Ovary (tissue), 3 donors: ENCODE measurements at regions not wholly inside any gene's neighbourhood (a gene's known extent, or its start where the extent isn't known, plus 50 kb on each side); places are given as distances from the start of the nearest gene placed in this dataset.

Source experiments
- CTCF ChIP-seq, 3 donors: fragments of 450-650 bp in 2 of 3; fragments of 200-600 bp in 1 of 3; IDR thresholded peaks; one replicate each; pipeline versions ENCODE4 v1.5.1 to v1.8.0; 2016 to 2022; ENCODE audit warnings: antibody characterized with exemption in 3 of 3, mild to moderate bottlenecking in 1 of 3
- POLR2A ChIP-seq: fragments of 450-650 bp; IDR thresholded peaks from one replicate; pipeline ENCODE4 v1.6.1; 2017; ENCODE audit warnings: antibody characterized with exemption, mild to moderate bottlenecking, moderate library complexity
- donor health status: DM: no; HTN: no; CAD: no.

GRCh38 chr9:12904261-12905000, 129.6 kb downstream of the LURAP1L start:
- TF ChIP-seq CTCF (IDR thresholded peaks at IDR 0.05) (no peak), POLR2A (no peak)
